GM06990 (cell line): ENCODE measurements at regions not wholly inside any gene's neighbourhood (a gene's known extent, or its start where the extent isn't known, plus 50 kb on each side); places are given as distances from the start of the nearest gene placed in this dataset.

Experiments used
- DNase-seq: peaks from one replicate; pipeline ENCODE4 v3.0.0-alpha.2; 2011; ENCODE audit not compliant: insufficient read length; ENCODE audit errors: extremely low read depth
- H3K27me3 ChIP-seq: replicated peaks from 2 replicates; pipeline ENCODE4 v1.6.0; 2011; ENCODE audit warnings: low read length; ENCODE audit not compliant: control insufficient read depth, insufficient read depth
- H3K36me3 ChIP-seq: 2 replicates; pipeline ENCODE4 v1.5.1; 2011; ENCODE audit warnings: low read length; ENCODE audit not compliant: control insufficient read depth, insufficient read depth
- H3K4me3 ChIP-seq: replicated peaks from 2 replicates; pipeline ENCODE4 v1.5.1; 2011; ENCODE audit warnings: low read depth, mild to moderate bottlenecking, control low read depth, low read length
- CTCF ChIP-seq: IDR thresholded peaks from 2 replicates; pipeline ENCODE4 v1.5.1; 2011; ENCODE audit warnings: low read length, control low read depth, mild to moderate bottlenecking, inconsistent platforms; ENCODE audit not compliant: insufficient read depth, poor library complexity, severe bottlenecking

- no peak for DNase-seq
- no peak for TF ChIP-seq CTCF
- H3K4me3 ChIP-seq, result no peak overlapping the region
- no peaks in the 10 kb centered on the region for H3K27me3 ChIP-seq
- H3K36me3 ChIP-seq, result no peaks in the 10 kb centered on the region
Observed at GRCh38 chrX:9279234-9279544, 185.7 kb upstream of the TBL1X start.

DNA sequence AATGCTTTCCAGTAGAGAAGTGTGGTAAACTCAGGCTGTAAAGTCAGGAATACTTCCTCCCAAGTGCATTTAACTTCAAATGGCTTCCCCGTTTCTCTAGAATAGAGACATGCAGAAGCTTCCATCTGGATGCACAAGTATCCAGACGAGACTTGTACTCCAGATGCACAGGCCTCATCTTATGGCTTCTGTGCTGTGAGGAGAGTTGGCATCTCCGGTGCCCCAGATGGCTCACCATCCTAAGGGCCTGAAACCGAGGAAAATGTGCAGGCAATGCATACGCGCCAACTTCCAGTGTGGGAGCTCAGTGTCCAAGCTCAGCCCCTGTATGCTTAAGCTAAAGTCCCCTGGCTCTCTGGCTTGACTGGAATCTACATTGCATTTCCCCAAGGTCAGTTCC, 184.0 kb upstream of the TBL1X start:
- TF ChIP-seq CTCF, result no peak
- DNase-seq, result no peak
- Histone ChIP-seq H3K27me3 (no peaks in the 10 kb centered on the region), H3K36me3 (no peaks in the 10 kb centered on the region), H3K4me3 (no peak overlapping the region)

DNA sequence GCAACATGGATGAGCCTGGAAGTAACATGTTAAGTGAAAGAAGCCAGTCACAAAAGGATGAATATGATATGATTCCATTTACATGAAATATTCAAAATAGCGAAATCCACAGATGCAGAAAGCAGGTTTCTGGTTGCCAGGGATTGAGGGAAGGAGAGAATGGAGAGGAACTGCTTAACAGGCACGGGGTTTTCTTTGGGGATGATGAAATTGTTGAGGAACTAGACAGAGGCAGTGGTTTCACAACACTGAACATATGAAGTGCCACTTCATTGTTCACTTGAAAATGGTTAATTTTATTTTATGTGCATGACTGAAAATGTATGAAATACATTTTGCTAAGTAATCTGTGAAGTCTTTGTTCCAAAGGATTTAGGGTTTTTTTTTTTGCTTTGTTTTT, 182.5 kb upstream of the TBL1X start:
- H3K27me3 ChIP-seq, result no peaks in the 10 kb centered on the region
- DNase-seq, result no peak
- H3K36me3 ChIP-seq, result no peaks in the 10 kb centered on the region
- H3K4me3 ChIP-seq, result no peak overlapping the region
- TF ChIP-seq CTCF, result no peak

GRCh38 chrX:9285342-9285771, 179.5 kb upstream of the TBL1X start:
- DNase-seq, result peak; percentile 13
- Histone ChIP-seq H3K36me3 (no peaks in the 10 kb centered on the region), H3K27me3 (no peaks in the 10 kb centered on the region), H3K4me3 (no peak overlapping the region)
- no peak for TF ChIP-seq CTCF

DNA sequence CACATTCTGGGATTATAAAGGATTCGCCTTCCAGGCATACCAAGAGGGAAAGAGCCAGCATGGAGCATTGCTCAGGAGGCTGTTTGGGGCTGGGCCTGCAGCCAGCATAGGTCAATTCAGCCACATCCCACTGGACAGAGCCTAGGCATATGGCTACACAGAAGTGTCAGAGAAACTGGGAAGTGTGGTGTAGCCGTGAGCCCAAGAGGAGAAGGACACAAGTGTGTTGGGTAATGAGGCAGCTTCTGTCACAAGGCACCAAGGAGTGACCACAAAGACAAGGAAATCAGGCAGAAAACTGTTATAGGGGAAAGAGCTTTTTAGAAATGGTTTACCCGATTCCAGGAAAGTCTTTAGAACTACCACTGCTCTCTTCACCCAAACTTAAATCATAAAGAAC, 178.6 kb upstream of the TBL1X start:
- DNase-seq, result no peak
- TF ChIP-seq CTCF, result no peak

GRCh38 chrX:9291629-9292028, 173.2 kb upstream of the TBL1X start:
- TF ChIP-seq CTCF, result no peak
- Histone ChIP-seq H3K27me3 (no peaks in the 10 kb centered on the region), H3K36me3 (no peaks in the 10 kb centered on the region), H3K4me3 (no peak overlapping the region)
- DNase-seq, result no peak

More for the DNA sequence above, 178.6 kb upstream of the TBL1X start:
- Histone ChIP-seq H3K4me3 (no peak overlapping the region), H3K27me3 (no peaks in the 10 kb centered on the region), H3K36me3 (no peaks in the 10 kb centered on the region)
